Hematopoietic multipotent progenitor cell treated with erythropoietin and hydrocortisone succinate and interleukin-3 and kit ligand, for 15 days (in vitro differentiated cells): ENCODE measurements at regions not wholly inside any gene's neighbourhood (a gene's known extent, or its start where the extent isn't known, plus 50 kb on each side); places are given as distances from the start of the nearest gene placed in this dataset.
"Not testable (repeated sequence)": the region's sequence is repeated elsewhere in the genome, so short reads cannot be mapped to it uniquely, and the experiment has no call there.

ENCODE experiments used
- DNase-seq: peaks from one replicate; pipeline ENCODE4 v3.0.0-alpha.2; 2015; ENCODE audit warnings: low spot score

DNA sequence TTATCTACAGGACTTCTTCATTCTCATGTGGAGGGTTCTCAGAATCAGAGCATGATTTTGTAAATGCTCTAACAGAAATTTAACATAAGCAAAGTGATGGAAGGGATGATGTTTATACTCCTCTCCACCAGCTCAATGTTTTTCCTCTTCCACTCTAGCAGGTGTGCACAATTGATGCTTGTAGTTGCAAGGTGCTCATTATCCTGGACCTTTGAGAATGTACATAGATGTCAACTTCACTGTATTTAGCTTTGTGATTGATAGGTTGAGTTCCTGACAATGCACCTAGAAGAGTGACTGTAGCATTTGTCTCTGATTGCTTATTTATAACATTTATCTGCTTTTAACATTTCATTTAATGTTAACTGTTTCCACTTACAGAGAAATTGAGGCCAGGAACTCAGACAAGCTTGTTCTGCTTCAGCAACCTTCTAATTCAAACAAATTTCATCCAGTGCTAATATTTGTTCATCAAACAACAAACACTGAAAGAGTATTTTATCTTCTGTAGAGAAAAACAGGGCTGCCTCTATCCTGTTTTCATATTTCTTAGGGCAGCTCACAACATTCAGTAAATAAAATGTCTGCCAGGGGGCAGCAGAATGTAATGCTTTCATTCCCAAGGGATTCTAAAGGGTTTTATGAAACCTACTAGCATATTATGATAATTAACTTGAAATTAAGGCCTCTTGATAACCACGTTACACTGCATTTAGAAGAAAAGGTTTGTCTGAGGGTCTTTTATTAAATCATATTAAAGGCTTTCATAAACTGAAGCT lies 127.9 kb upstream of the NOL4 start:
- DNase-seq = no peak

DNA sequence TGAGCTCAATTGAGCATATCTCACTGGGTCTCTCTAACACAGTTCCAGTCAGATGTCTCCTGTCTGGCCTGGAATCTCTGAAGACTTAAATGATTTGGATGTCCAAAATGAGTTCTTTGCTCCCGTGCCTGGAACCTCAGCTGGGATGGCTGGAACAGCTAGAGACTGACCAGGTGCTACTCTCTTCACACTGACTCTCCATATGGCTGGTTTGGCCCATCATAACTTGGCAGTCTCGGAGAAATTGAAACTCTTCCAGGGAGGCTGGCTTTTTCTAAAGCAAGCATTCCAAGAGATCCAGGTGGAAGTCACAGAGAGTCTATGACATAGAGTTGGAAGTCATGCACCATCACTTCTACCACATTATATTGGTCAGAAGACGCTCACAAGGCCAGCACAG lies 129.6 kb upstream of the NOL4 start:
- no peak for DNase-seq

DNA sequence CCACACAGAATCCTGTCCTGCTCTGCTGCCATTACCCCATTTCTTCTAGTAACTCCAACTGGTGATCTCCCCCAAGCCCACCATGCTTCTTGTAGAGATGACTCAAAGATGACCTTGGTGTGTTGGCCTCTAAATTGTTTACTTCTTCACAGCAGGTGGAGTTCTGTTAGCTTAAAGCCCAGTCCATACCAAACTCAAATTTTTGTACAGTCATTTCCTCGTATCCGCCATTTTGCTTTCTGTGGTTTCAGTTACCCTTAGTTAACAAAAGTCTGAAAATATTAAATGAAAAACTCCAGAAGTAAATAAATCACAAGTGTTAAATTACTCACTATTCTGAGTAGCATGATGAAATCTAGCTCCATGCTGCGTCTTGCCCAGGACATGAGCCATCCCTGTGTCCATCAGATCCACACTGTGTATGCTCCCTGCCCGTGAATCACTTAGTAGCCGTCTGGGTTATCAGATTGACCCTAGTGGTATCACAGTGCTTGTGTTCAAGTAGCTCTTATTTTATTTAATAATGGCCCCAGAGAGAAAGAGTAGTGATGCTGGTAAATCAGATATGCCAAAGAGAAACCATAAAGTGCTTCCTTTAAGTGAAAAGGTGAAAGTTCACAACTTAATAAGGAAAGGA lies 133.3 kb upstream of the NOL4 start:
- no peak for DNase-seq

DNA sequence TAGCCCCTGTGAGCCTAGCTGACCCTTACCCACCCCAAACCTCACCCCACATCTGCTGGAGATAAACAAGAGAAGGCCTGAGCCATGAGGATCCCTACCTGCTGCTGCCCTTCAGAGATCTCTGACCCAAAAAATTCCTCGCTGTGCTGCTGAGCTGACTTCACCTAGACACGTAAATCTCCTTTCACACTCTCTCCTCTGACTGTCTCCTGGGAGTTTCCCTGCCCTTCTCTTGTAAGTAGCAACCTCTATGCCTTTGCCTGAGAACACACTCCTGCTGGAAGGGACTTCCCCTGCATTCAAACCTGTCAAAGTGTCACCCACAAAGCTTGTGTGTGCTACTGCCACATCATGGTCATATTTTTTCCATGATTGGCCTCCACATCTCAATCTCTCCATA lies 134.2 kb upstream of the NOL4 start:
- no peak for DNase-seq

DNA sequence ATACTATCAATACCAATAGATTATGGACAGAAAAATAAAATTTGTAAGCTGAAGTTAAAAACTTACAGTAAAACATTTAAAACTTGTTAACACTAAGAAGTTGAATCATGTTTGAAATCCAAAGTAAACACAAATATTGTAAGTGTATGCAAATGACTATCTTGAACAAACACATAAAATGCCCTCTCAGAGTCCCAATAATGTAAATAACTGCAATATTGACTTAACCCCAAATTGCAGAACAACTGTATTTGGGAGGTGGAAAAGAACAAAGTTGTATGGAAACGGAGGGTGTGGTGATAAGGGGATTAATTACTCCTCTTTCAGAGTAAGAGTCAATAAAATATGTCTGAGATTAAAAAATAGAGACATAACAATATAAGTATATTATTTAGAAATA lies 140.0 kb upstream of the NOL4 start:
- DNase-seq = no peak

DNA sequence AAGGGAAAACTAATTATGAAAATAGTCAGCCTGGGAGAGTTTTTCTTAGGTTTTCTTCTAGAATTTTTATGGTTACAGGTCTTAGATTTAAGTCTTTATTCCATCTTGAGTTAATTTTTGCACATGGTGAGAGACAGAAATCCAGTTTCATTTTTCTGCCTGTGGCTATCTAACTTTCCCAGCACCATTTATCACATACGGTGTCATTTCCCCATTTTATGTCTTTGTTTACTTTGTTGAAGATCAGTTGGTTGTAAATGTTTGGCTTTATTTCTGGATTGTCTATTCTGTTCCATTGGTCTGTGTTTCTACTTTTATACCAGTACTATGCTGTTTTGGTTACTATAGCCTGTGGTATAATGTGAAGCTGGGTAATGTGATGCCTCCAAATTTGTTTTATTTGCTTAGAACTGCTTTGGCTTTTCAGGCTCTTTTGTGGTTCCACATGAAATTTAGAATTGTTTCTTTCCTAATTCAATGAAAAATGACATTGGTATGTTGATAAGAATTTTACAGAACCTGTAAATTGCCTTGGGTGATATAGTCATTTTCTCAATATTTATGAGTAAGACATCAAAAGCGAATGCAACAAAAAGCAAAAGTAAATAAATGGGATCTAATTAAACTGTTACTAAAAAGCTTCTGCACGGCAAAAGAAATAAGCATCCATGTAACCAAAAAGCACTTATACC lies 146.1 kb upstream of the NOL4 start:
- DNase-seq = no peak

DNA sequence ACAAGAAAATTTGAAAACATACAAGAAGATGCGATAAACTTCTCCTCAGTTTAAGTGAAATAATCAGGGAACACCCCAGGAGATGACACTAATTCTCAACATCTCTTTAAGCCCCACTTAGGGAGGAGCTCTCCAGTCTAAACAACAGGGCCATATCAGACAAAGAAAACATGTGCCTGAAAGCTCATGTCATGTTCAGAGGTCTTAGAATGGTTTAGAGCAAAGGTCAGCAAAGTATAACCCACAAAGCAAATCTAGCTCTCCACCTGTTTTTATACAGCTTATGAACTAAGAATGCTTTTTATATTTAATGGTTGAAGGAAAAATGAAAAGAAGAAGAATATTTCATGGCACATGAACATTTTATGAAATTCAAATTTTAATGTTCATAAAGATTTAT lies 155.6 kb upstream of the NOL4 start:
- no peak for DNase-seq

DNA sequence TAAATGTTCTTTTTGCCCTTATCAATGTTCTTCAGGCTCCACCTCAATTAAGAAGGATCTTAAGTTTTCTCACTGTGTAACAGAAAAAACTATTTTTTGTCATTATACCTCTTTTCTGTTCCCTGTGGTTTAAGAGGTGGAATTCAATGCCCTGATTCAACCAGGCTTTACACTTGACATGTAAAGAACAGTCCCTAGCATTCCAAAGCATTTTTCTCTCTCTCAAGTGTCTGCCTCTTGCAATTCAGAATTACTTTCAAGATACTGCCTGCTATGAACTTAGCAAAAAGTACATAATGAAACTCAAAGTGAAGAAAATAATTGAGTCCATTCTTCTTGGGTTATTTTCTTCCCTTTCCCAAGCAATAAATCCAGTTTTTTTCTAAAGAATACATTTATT lies 160.6 kb upstream of the NOL4 start:
- no peak for DNase-seq

DNA sequence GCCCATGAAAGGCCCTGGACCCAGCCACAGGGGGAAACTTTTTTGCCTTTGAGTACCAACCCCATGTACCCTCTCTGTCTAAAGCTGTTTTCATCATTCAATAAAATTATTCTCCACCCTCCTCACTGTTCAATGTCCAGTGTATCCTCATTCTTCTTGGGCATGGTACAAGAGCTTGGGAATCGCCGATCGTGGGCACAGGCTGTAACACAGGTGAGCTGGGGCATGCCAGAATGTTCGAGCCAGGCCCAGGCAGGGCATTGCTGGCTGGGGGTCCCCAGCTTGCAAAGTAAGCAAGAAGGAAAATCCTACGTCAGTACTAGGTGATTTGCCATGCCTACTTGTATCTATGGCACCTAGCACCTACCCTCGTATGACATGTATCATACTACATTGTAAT lies 162.1 kb upstream of the NOL4 start:
- no peak for DNase-seq

DNA sequence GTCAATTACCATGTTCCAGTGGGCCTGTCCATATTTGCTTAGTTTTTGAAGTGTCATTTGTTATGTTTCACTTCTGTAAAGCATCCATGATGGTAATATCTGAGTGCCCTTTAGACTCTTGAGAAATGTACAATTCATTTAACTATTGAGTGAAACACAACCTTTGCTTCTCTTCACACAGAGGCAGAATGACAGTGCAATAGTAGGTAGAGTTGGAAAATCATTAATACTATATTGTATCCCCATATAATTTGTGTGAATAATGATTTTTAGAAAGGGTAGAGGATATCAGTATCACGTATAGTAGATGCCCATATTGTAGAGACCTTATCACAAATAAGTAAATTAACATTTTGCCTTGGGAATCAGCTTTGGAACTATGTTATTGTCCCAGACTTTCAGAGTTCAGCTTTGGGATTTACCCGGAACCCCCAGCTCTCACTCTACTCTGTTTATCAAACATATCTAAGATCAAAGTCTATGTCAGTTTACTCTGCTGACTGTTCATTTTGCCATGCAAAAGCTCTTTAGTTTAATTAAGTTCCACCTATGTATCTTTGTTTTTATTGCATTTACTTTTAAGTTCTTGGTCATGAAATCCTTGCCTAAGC lies 172.7 kb upstream of the NOL4 start:
- no peak for DNase-seq

DNA sequence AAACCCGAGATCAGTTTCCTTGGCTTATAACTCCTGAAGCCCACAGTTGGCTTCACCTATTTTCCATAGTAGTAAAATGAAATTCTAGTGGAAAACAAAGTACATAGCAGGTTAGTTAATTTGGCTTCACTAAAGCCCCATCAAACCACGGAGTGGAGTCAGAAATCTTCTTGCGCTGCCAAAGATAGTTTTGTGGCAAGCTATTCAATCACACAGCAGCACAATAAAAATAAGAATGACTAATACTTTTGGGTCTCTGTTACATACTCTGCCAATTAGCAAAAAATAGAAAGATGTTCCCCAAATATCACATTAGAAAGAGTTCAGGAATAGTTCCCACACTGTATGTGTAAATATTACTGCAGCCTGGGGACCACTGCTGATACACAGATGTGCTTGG lies 175.2 kb upstream of the NOL4 start:
- no peak for DNase-seq

DNA sequence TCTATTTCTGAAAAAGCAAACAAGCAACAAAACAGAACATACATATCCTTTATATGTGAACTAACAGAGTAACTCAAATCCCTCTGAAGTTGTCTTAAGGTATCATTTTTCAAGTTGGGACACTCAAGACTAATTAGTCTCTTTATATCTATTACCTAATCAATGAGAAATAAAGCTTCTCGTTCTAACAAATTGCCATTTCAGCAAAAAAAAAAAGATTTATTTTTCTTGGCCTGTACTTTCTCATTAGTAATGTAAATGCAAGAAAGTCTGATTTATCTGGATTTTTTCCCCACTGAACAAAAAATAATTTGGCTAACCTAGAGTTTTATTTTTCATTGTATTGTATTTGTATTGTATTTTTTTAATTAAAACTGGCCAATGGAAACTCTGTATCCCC lies 176.1 kb upstream of the NOL4 start:
- DNase-seq = no peak

DNA sequence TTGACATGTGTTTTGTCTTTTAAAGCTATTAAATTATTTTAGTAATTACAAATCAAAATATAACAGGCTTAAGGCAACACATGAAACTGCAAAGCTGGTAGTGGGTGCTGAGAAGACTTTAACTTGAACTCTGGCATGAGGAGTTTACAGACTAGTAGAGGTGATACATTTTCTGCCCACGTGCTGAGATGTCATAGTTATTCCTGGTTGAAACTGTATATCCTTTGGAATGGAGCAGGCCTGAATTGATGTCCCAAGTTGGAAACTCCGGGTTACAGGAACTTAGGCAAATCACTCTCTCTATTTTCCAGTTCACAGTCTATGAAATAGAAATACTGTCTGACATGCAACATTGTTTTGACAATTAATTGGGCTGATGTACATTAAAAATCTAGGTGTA lies 177.1 kb upstream of the NOL4 start:
- DNase-seq = no peak

DNA sequence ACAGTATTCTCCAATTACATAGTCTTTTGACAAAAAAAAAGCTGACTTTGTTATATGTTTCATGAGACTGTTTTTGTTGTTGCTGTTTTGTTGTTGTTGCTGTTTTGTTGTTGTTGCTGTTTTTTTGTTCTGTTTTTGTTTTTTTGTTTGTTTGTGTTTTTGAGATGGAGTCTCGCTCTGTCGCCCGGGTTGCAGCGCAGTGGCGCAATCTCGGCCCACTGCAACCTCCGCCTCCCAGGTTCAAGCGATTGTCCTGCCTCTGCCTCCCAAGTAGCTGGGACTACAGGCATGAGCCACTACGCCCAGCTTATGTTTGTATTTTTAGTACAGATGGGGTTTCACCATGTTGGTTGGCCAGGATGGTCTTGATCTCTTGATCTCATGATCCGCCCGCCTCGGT lies 182.8 kb upstream of the NOL4 start:
- not testable (repeated sequence) for DNase-seq

DNA sequence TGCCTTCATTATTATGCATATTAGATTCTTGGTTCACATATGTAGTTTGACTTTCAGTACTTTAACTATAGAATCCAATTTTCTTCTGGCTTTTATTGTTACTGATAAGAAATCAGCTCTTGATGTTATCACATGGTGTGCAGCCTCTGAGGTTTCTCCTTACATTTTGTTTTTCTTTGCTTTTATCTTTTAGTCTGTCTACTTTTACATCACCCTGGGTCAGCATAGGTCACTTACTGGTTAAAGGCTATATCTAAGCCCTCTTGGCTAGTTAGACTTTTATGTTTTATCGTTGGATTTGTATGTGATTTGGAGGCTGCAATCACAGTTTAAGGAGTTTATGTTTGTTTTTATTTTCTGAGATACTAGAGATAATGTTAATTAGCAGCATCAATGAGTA lies 187.2 kb upstream of the NOL4 start:
- DNase-seq = no peak

DNA sequence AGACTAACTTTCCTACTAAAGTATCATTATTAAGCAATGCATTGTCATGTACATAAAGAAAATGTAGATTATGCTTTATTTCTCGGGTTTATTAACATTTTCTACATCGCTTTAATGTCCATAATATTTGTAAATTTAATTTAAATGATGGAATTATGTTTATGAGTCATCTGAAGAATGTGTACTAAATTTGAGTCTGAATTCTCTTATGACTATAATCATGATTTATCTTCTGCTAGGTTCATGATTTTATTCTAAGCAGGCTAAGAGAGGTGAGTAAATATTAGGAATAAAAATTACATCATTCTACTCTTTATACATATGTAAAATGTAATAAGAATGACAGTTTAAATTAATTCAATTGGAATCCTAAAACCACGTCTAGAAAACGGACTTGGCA lies 206.3 kb upstream of the NOL4 start:
- DNase-seq = no peak

DNA sequence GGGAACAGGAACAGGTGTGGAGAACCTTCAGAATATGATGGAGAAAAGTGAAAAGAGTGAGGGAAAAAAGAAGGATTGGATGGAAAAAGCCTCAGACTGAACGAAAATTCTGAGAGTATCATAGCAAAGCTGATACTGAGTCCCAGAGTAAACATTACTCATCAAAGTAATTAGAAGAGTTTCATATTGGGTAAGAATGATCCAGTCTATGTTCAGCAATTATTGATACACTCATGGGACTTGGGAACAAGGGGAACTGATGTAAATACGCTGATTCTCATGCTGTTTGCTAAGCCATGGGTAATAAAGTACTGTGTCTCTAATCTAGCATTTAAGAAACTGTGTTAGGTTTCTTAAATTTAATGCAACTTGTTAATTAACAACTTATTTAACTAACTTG lies 219.9 kb upstream of the NOL4 start:
- no peak for DNase-seq

DNA sequence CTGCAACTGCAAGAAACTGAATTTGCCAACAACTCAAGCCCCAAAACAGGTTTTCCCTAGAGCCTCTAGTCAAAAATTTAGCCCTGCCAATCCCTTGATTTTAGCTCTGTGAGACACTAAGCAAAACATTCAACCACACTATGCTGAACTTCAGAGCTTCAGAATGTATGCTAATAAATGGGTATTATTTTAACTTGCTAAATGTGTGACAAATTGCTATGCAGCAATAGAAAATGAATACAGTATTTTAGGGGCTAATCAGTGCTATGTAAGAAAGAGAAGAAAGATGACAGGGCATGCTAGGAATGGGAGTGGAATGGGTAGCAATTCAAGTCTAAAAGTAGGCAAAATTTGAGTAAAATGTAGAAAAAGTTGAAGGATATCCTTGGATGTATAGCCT lies 223.9 kb upstream of the NOL4 start:
- no peak for DNase-seq

DNA sequence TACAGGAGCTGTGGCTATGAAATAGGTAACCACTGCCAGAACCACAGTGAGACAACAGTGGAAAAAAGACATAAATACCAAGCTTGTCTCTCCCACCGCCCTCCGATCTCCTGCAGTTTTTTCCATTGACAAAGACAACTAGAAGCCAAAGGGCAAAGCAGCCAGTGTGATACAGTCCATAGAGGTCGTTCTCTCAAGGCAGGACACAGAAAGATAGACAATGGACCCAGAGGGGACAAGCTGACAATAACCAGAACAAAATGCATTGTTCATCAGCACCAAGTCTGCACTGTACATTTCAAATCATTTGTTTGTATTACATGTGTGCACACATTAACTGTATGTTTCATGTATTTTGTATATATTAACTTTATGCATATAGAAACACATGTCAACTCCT lies 233.0 kb upstream of the NOL4 start:
- no peak for DNase-seq

DNA sequence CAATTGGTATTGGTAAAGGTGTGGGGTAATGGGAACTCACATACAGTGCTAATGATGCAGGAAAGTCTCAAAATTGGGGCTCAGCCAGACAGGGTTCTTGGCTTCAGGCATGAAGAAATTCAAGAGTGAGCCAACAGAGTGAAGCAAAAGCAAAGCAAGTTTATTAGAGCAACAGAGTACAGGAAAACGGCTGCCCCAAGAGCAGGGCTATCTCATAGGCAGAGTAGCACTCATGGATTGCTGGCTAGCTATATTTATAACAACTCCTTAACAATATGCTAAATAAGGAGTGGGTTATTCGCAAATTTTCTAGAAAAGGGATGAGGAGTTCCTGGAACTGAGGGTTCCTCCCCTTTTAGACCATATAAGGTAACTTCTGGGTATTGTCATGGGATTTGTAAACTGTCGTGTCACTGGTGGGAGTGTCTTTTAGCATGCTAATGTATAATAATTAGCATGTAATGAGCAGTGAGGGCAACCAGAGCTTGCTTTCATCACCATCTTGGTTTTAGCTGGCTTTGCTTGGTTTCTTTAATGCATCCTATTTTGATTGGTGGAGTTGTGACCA lies 233.8 kb upstream of the NOL4 start:
- DNase-seq = no peak

DNA sequence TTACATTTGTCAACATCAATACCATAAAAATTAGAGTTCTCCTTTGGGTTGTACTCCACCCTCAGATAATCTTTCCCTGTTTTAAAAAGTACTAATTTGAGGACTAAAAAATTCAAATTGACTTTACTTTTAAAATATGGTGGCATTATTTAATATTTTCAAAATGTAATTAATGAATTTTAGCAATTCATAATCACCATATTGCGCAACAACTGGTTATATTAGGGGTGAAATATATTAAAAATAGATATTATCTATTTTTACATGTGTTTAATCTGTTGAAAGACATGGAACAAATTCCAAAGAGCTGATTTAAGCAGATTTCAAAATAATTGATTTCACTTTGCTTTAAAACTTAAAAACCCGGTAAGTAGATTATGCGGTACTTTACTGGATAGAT lies 236.6 kb upstream of the NOL4 start:
- DNase-seq = no peak

DNA sequence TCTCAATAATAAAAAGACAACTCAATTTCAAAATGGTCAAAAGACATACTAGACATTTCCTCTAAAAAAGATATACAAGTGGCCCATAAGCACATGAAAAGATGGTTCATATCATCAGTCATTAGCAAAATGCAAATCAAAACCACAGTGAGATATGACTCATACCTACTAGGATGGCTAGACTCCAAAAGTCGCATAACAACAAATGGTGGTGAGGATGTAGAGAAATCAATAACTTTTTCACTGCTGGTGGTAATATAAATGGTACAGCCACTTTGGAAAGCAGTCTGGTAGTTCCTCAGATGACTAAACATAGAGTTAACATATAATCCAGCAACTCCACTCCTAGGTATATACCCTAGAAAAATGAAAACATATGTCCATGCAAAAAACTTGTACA lies 242.3 kb upstream of the NOL4 start:
- DNase-seq = no peak
